ENCODE measurements at regions not wholly inside any gene's neighbourhood (a gene's known extent, or its start where the extent isn't known, plus 50 kb on each side); places are given as distances from the start of the nearest gene placed in this dataset.

- in situ Hi-C loops (cut with MboI; ENCODE audit: low sequenced_read_pairs, unreplicated experiment): no loop called here
- no peak for DNase-seq (ENCODE audit: low spot score)
- no peak for TF ChIP-seq CTCF (IDR thresholded peaks at IDR 0.05; ENCODE audit: borderline replicate concordance, control extremely low read depth, extremely low read depth, insufficient read depth, missing control alignments)
Measured at GRCh38 chr3:22118542-22118941, 367.5 kb upstream of the ZNF385D start.

GRCh38 chr3:22121068-22121701, 370.2 kb upstream of the ZNF385D start:
- no peak for TF ChIP-seq CTCF (IDR thresholded peaks at IDR 0.05; ENCODE audit: borderline replicate concordance, control extremely low read depth, extremely low read depth, insufficient read depth, missing control alignments)
- no peak for DNase-seq (ENCODE audit: low spot score)
- in situ Hi-C loops (cut with MboI; ENCODE audit: low sequenced_read_pairs, unreplicated experiment): no loop called here

GRCh38 chr3:22122567-22122966, 371.6 kb upstream of the ZNF385D start:
- peak; percentile 10 for DNase-seq (ENCODE audit: low spot score)
- no peak for TF ChIP-seq CTCF (IDR thresholded peaks at IDR 0.05; ENCODE audit: borderline replicate concordance, control extremely low read depth, extremely low read depth, insufficient read depth, missing control alignments)
- in situ Hi-C loops (cut with MboI; ENCODE audit: low sequenced_read_pairs, unreplicated experiment): no loop called here

- in situ Hi-C loops (cut with MboI; ENCODE audit: low sequenced_read_pairs, unreplicated experiment): no loop called here
- no peak for TF ChIP-seq CTCF (IDR thresholded peaks at IDR 0.05; ENCODE audit: borderline replicate concordance, control extremely low read depth, extremely low read depth, insufficient read depth, missing control alignments)
- DNase-seq (ENCODE audit: low spot score): no peak
Measured at GRCh38 chr3:22129101-22129500, 378.1 kb upstream of the ZNF385D start.

- DNase-seq (ENCODE audit: low spot score): no peak
- in situ Hi-C loops (cut with MboI; ENCODE audit: low sequenced_read_pairs, unreplicated experiment): no loop called here
- TF ChIP-seq CTCF (IDR thresholded peaks at IDR 0.05; ENCODE audit: borderline replicate concordance, control extremely low read depth, extremely low read depth, insufficient read depth, missing control alignments): no peak
Measured at GRCh38 chr3:22141769-22142168, 390.8 kb upstream of the ZNF385D start.

GRCh38 chr3:22147161-22147560, 396.2 kb upstream of the ZNF385D start:
- DNase-seq (ENCODE audit: low spot score): no peak
- TF ChIP-seq CTCF (IDR thresholded peaks at IDR 0.05; ENCODE audit: borderline replicate concordance, control extremely low read depth, extremely low read depth, insufficient read depth, missing control alignments): no peak
- in situ Hi-C loops (cut with MboI; ENCODE audit: low sequenced_read_pairs, unreplicated experiment): no loop called here

Data from GM13976 (cell line).